ENCODE measurements at regions not wholly inside any gene's neighbourhood (a gene's known extent, or its start where the extent isn't known, plus 50 kb on each side); places are given as distances from the start of the nearest gene placed in this dataset.
"Not testable (repeated sequence)": the region's sequence is repeated elsewhere in the genome, so short reads cannot be mapped to it uniquely, and the experiment has no call there.

GRCh38 chr10:124152139-124153022 lies 59.0 kb upstream of the CHST15 start:
- in situ Hi-C loops (cut with MboI; ENCODE audit: low pct_unique_long_range_greater_than_20kb, low sequenced_read_pairs, unreplicated experiment): no loop called here
- TF ChIP-seq CTCF (IDR thresholded peaks at IDR 0.05; ENCODE audit: extremely low read depth, insufficient read depth, missing control alignments): no peak
- DNase-seq (ENCODE audit: low spot score): no peak

DNA sequence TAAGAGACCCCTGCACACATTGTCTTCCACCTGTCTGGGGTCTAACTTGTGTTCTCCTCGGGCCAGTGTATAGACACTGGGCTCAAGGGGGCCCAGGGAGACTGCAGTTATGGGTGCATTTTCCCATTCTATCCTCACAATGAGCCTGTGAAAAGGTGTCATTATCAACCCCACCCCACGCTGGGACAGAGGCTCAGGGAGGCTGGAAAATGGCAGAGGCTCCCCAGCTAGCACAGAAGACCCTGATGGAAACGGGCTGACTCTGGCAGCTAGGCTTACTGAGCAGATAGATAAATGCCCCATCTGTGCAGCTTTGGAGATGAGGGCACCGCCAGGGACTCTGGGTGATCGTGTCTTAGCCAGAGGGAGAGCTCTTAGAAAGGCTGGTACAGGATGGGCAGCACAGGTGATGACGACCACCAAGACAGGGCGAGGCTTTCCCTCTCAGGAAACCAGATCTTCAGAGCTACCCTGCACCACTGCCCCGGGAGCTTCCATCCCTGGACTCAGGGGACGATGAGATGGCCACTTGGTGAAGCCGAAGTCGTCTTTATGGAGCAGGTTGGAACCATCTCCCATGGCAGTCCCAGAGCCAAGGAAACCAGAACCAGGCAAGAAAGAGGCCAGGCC lies 58.2 kb upstream of the CHST15 start:
- no peak for TF ChIP-seq CTCF (IDR thresholded peaks at IDR 0.05; ENCODE audit: extremely low read depth, insufficient read depth, missing control alignments)
- DNase-seq (ENCODE audit: low spot score): no peak
- in situ Hi-C loops (cut with MboI; ENCODE audit: low pct_unique_long_range_greater_than_20kb, low sequenced_read_pairs, unreplicated experiment): no loop called here

DNA sequence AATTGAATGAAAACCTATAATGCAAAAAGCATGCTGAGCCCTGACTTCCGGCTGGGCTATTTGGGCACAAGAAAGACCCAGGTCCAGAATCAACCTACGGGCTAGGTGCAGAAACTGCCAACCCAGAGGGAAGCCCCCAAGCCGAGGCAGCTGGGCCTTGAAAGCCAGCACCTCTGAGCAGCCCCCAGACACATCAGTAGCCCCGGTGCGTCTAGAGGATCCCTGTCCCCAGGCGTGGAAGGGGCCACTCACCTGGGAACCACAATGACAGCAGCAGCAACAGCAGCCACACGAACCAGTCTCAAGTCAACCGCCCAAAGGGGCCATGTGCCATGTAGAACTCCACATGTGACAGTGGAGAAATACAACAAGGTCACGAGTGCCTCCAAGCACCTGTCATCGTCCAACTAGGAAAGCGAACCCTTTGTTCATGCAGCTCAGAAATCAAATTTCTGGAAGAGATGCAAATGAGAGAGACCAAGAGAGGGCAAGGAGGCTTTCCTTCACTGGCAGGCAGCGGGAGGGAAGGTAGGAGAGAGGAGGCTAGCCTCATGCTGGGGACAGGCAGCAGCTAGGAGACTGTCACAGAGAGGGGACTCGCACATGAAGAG lies 57.5 kb upstream of the CHST15 start:
- in situ Hi-C loops (cut with MboI; ENCODE audit: low pct_unique_long_range_greater_than_20kb, low sequenced_read_pairs, unreplicated experiment): no loop called here
- no peak for DNase-seq (ENCODE audit: low spot score)
- TF ChIP-seq CTCF (IDR thresholded peaks at IDR 0.05; ENCODE audit: extremely low read depth, insufficient read depth, missing control alignments): no peak

GRCh38 chr10:124150189-124150806 lies 56.9 kb upstream of the CHST15 start:
- no peak for DNase-seq (ENCODE audit: low spot score)
- no peak for TF ChIP-seq CTCF (IDR thresholded peaks at IDR 0.05; ENCODE audit: extremely low read depth, insufficient read depth, missing control alignments)
- in situ Hi-C loops (cut with MboI; ENCODE audit: low pct_unique_long_range_greater_than_20kb, low sequenced_read_pairs, unreplicated experiment): no loop called here

DNA sequence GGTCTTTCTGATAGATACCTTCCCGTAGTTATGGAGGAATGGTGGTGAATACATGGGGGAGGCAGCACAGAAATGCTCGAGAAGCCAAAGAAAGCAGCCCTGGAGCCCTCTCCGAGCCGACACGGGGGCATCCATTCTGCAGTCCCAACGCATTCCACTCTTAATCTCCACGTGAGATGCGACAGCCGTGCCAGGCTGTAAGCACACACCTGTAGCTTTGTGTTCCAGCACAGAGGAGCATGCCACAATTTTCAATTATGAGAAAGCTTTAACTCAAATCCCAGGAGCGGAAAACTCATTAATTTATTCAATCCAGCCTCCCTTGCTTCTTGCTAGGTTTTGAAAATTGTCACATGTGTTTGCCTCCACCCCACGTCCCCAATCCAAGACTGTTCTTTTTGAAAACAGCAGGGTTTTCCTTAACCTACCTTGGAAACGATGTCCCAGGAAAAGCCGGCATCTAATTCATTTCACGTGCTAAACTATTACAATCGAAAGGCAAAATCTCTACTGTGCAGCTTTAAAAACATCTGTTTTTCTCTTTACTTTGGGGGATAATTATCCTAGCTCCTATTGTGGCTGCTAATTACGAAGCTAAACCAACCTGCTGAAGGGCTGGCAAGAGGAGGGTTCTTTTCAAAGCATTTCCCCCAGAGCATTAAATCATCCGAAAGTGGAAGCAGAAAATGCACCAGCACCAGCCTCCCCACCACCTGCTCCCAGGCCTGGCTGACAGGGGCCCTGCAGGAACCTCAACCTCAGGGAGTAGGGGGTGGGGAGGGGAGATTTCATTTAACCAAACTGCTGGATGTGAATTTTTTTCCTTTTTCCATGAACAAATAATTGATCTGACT lies 56.0 kb upstream of the CHST15 start:
- DNase-seq (ENCODE audit: low spot score): no peak
- in situ Hi-C loops (cut with MboI; ENCODE audit: low pct_unique_long_range_greater_than_20kb, low sequenced_read_pairs, unreplicated experiment): no loop called here

GRCh38 chr10:124148509-124149188 lies 55.3 kb upstream of the CHST15 start:
- DNase-seq (ENCODE audit: low spot score); in situ Hi-C loops (cut with MboI; ENCODE audit: low pct_unique_long_range_greater_than_20kb, low sequenced_read_pairs, unreplicated experiment): not testable (repeated sequence)

More for the DNA sequence above, 56.0 kb upstream of the CHST15 start:
- no peak for TF ChIP-seq CTCF (IDR thresholded peaks at IDR 0.05; ENCODE audit: extremely low read depth, insufficient read depth, missing control alignments)
